Erythroblast (primary cell): ENCODE measurements at regions not wholly inside any gene's neighbourhood (a gene's known extent, or its start where the extent isn't known, plus 50 kb on each side); places are given as distances from the start of the nearest gene placed in this dataset.
"Not testable (repeated sequence)": the region's sequence is repeated elsewhere in the genome, so short reads cannot be mapped to it uniquely, and the experiment has no call there.

ENCODE experiments used
- DNase-seq, 2 experiments: peaks; one replicate each; lab custom pipeline; 2025; lab: John Stamatoyannopoulos, UW
- GATA1 ChIP-seq: IDR thresholded peaks from 2 replicates; pipeline ENCODE4 v1.6.1; 2011; ENCODE audit warnings: low read depth, mild to moderate bottlenecking, control low read depth, low read length, moderate library complexity
- POLR2A ChIP-seq: IDR thresholded peaks from 2 replicates; pipeline ENCODE4 v1.6.1; 2011; ENCODE audit warnings: mild to moderate bottlenecking, low read length

DNA sequence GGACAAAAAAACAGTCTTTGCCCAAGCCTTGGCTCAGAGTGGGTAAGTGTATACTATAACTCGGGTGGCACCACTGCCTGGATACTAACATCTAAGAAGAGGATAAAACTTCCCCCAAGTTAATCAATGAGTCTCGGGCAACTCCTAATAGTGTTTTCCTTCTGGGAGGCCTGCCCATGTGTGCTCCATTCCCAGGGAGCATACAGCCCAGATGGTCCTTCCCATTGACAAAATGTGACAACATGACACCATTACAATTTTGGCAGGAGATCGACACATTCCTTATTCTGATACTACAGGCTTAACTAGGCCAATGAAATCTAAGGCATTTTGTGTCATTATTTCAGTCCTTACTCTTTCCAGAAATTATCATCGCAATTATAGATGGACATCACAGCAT lies 52.7 kb upstream of the CRIM1 start:
- DNase-seq: no peak
- TF ChIP-seq POLR2A (no peak), GATA1 (no peak)

DNA sequence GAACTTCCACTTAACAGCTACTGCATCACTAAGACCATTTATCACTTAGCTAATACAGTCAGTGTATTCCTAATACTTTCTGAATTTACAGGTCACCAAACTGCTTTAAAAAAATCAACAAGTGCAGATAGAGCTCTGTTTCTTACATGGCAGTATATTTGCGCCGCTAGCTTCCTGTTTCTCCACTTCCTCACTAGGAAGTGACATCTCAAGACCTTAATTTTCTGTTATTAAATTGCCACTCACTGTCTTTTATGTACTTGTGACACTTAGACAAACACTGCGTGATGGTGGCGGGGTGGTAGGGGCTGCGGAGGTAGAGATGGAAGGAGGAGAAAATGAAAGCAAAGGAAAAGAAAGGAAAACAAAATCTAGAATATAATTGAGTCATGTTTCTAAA lies 53.7 kb upstream of the CRIM1 start:
- no peak for DNase-seq
- TF ChIP-seq POLR2A (no peak), GATA1 (no peak)

DNA sequence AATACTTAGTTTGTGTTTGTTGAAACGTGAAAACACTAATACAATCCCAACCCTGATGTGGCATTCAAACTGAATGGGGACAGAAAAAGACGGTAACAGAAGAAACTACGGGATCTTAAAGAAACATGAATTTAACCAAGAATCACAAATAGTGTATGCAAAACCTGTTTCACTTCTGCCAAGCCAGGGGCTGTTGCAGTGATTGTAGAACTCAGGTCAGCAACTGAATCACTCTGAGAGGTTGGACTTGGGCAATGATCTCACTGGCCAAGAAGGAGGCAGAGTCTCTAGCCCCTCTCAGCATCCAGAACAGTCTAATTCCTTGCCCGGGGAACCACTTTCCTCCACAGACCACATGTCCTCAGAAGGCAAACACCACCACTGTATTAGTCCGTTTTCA lies 54.9 kb upstream of the CRIM1 start:
- no peak for TF ChIP-seq POLR2A
- no peak for TF ChIP-seq GATA1
- DNase-seq: no peak

DNA sequence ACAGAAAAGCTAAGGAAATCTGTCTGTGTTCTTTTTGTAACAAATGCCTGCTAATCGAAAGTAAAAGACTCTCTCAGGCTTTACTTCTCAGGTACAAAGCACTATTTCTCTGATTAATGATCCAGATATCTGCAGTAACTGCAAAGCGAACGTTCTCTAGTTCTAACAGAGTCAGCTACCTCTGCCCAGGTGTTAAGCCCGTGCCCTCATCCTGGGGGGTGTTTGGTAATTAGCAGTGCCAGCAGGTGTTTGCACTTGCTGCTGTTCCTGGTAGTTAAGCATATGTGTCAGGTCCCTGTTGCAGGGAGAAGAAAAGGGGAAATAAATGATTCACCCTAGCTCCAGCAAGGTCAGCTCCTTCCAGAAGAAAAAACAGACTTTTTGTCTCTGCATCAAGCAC lies 58.8 kb upstream of the CRIM1 start:
- no peak for DNase-seq
- TF ChIP-seq POLR2A (no peak), GATA1 (no peak)

DNA sequence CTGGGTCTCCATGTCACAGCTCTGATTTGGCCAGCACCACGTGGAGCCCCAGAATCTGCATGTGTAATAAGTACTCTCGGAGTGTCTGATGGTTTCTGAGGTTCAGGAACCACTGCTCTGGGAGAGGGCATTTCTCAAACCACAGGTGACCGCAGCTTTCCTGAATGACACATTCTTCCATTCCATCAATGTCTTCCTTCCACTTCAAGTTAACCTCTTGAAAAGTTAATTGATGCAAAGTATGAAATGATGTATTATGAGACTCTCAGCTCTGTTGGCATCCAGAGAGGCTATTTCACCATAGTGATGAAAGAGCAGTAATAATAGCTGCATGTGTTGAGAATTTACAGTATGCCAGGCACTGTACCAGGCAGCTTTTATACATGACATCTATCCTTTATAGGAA lies 61.3 kb upstream of the CRIM1 start:
- DNase-seq: no peak
- no peak for TF ChIP-seq POLR2A
- TF ChIP-seq GATA1: no peak

DNA sequence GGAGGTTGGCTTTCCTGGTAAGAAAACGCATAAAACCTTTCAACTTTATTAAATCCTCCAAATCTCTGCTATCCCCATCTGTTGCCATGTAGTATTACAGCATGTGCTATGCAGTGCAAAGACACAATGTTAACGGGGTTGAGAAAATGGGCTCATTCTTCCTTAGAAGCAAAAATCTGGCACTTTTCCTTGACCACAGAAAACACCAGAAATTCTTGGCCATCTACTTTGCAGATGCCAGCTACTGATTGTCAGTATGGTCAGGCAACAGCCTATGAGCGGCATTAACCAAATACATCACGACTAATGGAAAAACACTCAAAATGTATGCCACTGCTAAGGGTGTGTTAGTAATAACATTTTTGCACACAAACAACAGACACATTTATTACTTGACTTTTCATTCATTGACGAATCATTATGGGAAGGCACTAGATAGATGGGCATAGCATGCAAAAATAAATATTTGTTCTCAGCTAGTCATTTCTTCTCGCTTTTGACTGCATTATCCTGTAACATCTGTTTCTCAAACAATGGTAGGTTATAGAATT lies 65.2 kb upstream of the CRIM1 start:
- no peak for TF ChIP-seq POLR2A
- TF ChIP-seq GATA1: no peak
- no peak for DNase-seq

DNA sequence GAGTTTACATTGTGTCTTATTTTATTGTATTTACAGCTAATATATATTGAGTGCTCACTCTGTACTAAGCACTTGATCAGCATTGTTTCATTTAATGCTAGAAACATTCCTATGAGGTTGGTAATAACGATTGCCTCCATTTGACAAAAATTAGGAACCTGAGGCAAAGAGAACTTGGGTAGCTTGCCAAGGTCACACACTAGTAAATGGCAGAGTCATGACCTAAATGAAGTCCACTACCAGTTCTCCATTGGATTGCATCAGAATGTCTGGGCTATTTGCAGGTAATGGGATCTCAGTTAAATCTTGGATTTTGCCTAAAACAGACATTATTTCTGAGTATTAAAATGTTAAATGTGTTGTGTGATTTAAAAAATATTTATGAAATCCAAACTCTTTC lies 65.8 kb upstream of the CRIM1 start:
- TF ChIP-seq POLR2A (no peak), GATA1 (no peak)
- DNase-seq: no peak

DNA sequence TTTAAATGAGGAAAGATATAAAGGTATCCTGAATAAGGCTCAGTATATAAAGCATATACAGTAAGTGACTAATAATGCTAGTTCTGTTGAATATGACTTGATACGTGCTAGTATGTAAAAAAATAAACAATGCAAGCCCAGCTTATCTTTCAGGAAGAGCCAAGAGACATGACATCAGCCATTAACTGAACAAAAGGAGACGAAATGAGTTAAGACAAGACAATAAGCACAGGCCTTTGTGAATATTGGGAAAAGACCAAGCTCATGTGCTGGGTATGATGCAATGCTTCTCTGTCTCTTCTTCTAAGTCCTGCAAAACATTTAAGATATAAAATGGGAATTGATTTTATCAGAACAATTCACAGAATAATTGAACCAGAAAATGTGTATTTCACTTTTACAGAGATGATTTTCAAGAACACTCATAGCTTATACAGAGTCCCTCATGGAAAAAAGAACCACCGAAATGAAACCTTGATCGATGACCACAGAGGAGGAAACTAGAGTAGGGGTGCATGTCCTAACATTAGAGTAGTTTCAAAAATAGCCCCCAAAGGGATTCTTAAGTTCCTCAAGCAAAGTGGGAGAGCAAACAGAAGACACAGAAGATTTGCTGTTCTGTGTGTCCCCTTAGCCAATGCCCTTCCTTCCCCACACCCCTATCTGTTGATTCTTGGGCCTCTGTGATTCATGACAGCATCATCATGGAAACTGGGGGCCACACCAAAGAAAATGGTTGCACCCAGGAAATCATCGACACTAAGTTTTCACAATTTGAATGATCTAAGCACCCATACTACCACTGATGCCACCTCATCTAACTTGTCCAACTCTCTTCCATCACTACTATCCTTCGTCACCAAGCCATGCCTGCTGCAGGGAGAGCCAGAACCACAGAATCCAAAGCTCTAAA lies 68.0 kb upstream of the CRIM1 start:
- no peak for DNase-seq
- TF ChIP-seq GATA1: no peak
- no peak for TF ChIP-seq POLR2A

DNA sequence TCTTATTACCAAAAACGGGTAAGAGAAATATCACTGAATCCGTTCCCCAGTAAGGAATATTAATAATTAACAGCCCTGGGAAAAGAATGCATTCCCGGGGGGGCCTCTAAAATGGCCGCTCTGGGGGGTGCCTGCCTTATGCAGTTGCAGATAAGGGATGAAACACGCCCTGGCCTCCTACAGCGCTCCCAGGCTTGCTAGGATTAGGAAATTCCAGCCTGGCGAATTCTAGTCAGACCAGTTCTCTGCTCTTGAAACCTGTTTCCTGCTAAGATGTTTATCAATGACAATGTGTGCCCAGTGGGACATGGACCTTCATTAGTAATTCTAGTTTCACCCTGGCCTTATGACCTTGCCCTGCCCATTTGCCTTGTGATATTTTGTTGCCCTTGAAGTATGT lies 76.1 kb upstream of the CRIM1 start:
- not testable (repeated sequence) for DNase-seq

DNA sequence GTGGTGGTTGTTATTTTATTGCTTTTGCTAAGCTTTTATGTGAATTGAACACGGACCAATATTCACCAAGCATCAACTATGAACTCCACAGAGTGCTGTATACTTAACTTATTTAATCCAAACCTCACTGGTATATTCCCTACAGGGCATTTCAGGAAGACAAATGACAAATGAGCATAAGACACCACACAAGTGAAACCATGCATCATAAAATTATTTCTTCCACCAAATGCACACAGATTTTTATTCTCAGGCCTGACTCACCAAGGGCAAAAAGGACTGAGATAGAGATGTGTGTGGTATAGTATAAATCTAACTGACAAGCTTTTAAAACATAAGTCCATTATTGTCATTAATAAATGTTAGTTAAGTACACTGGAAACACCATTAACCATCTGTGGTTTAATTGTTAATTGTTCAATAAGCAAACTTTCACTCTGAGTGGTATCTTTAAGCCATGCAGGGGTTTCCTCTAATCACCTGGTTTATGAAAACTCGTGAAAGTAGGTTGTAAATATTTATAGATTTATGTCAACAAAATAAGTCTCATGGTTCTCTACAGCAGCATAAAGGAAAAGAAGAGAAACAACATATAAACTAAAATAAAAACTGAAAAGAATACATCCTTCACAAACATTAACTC lies 77.6 kb upstream of the CRIM1 start:
- no peak for DNase-seq

DNA sequence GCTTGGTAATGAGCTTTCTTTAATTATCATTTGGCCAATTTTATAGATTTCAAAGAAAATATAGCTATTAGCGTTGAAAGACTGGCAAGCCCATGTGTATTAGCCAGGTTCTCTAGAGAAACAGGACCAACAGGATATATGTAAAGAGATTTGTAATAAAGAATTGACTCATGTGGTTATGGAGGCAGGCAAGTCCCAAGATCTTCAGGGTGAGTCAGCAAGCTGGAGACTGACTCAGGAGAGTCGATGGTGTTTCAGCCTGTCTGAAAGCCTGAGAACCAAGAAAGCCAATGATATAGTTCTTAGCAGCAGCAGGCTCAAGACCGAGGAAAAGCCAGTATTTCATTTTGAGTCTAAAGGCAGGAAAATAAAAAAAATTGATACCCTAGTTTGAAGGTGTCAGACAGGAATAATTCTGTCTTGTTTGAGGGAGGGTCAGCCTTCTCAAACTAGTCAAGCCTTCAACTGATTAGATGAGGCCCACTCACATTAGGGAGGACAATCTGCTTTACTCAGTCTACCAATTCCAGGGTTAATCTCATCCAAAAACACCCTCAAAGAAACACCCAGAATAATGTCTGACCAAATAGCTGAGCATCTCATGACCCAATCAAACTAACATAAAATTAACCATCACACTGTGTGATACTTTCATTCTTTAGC lies 78.3 kb upstream of the CRIM1 start:
- no peak for TF ChIP-seq POLR2A
- no peak for TF ChIP-seq GATA1
- DNase-seq: no peak

More for the DNA sequence above, 77.6 kb upstream of the CRIM1 start:
- TF ChIP-seq GATA1: no peak
- no peak for TF ChIP-seq POLR2A

DNA sequence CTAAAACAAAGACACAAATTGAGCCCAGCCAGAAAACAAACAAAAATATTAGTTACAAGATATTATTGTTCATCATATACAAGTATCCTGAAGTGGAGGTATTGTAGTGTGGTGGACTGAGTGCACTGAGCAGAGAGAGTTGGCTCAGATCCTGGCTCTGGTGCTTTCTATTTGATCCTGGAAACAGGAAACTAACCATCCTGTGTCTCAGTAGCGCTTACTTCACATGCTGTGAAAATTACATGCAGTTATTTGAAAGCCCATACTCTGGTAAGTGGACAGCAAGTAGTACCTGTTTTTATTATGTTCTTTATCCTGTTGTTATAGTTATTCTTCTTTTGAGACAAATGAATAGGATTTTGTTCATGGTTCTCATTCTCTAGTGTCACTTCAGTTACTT lies 84.3 kb upstream of the CRIM1 start:
- no peak for DNase-seq
- no peak for TF ChIP-seq POLR2A
- no peak for TF ChIP-seq GATA1

DNA sequence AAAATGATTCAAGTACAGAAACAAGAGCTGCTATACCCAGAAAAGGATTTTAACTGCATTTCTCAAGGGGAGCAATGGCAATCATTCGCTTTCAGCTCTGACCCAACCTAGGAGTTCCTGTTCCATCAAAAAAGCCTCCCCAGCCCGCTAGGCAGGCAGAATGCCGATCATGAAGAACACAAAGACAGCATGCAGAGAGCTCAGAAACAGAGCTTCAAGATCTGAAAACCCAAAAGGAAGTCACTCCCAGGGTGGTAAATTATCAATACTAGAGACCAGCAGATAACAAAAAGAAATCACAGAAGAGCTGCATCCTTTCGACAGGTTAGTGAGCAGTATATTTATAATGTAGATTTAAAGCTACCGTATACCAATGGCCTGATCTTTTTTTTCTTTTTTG lies 84.8 kb upstream of the CRIM1 start:
- DNase-seq: no peak

DNA sequence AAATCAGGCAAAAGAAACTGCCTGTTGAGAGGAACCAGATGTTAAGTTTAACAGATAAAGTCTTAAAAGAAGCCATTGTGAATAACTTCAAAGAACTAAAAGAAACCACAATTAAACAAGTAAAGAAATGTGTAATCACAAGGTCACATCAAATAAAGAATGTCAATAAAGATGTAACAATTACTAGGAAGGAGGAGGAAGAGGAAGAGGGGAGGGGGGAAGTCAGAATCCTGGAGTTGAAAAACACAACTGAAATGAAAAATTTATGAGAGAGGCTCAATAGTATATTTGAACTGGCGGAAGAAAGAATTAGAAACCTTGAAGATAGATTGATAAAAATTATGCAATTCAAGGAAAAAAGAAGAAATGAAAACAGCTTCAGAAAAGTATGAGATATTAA lies 88.4 kb upstream of the CRIM1 start:
- no peak for DNase-seq
- TF ChIP-seq GATA1 (no peak), POLR2A (no peak)

More for the DNA sequence above, 84.8 kb upstream of the CRIM1 start:
- TF ChIP-seq POLR2A (no peak), GATA1 (no peak)
